RWPE2 (cell line): ENCODE measurements at regions not wholly inside any gene's neighbourhood (a gene's known extent, or its start where the extent isn't known, plus 50 kb on each side); places are given as distances from the start of the nearest gene placed in this dataset.

ENCODE experiments used
- ATAC-seq: fragments of 200-7000 bp; cut with Tn5 transposase; 3 replicates; pipeline ENCODE4 v1.9.1; 2021; ENCODE audit warnings: low read depth
- DNase-seq: peaks from one replicate; pipeline ENCODE4 v3.0.0-alpha.2; 2020; ENCODE audit warnings: low spot score
- H3K27ac ChIP-seq: fragments of 450-650 bp; 2 replicates; pipeline ENCODE4 v1.5.1; 2017; ENCODE audit warnings: mild to moderate bottlenecking; ENCODE audit not compliant: poor library complexity, severe bottlenecking
- H3K27me3 ChIP-seq: fragments of 250-450 bp; sonication (Bioruptor Pico); 2 replicates; pipeline ENCODE4 v1.5.1; 2021; ENCODE audit warnings: mild to moderate bottlenecking, moderate library complexity; ENCODE audit not compliant: insufficient read depth, poor library complexity, severe bottlenecking
- H3K36me3 ChIP-seq: fragments of 250-450 bp; sonication (Bioruptor Pico); 2 replicates; pipeline ENCODE4 v1.5.1; 2020; ENCODE audit warnings: low read depth, mild to moderate bottlenecking, moderate library complexity
- H3K4me1 ChIP-seq: fragments of 250-450 bp; sonication (Bioruptor Pico); 2 replicates; pipeline ENCODE4 v1.5.1; 2021; ENCODE audit warnings: mild to moderate bottlenecking, moderate library complexity; ENCODE audit not compliant: insufficient read depth, poor library complexity, severe bottlenecking
- H3K4me3 ChIP-seq: fragments of 250-450 bp; sonication (Bioruptor Pico); 2 replicates; pipeline ENCODE4 v1.5.1; 2021; ENCODE audit warnings: mild to moderate bottlenecking, moderate library complexity; ENCODE audit not compliant: severe bottlenecking
- H3K9me3 ChIP-seq: fragments of 250-450 bp; sonication (Bioruptor Pico); 2 replicates; pipeline ENCODE4 v1.5.1; 2021; ENCODE audit warnings: mild to moderate bottlenecking, moderate library complexity; ENCODE audit not compliant: severe bottlenecking
- TF ChIP-seq, protein P1 (sequence below): fragments of 450-650 bp; IDR thresholded peaks from one replicate; pipeline ENCODE4 v1.5.1; 2017; ENCODE audit warnings: mild to moderate bottlenecking, moderate library complexity; ENCODE audit not compliant: poor library complexity, severe bottlenecking

GRCh38 chr9:95788521-95788991, 86.9 kb upstream of the ERCC6L2 start:
- DNase-seq, result no peak
- no peaks in the 10 kb centered on the region for H3K36me3 ChIP-seq
- ATAC-seq, result no peak

GRCh38 chr9:95788021-95788420, 87.5 kb upstream of the ERCC6L2 start:
- H3K36me3 ChIP-seq, result no peaks in the 10 kb centered on the region
- no peak for ATAC-seq
- no peak for DNase-seq

More at GRCh38 chr9:95788521-95788991, 86.9 kb upstream of the ERCC6L2 start:
- TF ChIP-seq, protein P1, sequence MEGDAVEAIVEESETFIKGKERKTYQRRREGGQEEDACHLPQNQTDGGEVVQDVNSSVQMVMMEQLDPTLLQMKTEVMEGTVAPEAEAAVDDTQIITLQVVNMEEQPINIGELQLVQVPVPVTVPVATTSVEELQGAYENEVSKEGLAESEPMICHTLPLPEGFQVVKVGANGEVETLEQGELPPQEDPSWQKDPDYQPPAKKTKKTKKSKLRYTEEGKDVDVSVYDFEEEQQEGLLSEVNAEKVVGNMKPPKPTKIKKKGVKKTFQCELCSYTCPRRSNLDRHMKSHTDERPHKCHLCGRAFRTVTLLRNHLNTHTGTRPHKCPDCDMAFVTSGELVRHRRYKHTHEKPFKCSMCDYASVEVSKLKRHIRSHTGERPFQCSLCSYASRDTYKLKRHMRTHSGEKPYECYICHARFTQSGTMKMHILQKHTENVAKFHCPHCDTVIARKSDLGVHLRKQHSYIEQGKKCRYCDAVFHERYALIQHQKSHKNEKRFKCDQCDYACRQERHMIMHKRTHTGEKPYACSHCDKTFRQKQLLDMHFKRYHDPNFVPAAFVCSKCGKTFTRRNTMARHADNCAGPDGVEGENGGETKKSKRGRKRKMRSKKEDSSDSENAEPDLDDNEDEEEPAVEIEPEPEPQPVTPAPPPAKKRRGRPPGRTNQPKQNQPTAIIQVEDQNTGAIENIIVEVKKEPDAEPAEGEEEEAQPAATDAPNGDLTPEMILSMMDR, result no peak
- Histone ChIP-seq H3K27me3 (no peaks in the 10 kb centered on the region), H3K27ac (no peak overlapping the region), H3K9me3 (no peaks in the 10 kb centered on the region), H3K4me1 (no peaks in the 10 kb centered on the region), H3K4me3 (no peak overlapping the region)

DNA sequence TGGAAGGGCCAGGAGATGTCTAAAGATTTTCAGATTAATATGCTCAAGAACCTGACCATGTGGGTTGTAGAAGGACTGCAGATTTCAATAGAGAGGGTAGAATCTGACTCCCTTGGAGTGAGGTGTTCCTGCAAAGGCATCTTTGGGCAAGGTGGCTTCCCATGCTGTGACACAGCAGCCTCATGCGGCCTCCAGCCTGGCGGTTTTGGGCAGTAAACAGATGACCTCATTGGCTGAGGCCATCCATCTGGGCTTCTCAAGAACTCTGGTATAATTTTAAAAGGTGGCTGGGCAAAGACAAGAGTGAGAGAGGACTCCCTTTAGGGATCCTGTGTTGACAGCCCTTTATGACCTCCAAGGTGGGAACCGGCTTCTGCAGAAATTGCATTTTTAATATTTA, 90.3 kb upstream of the ERCC6L2 start:
- no peak for ATAC-seq
- TF ChIP-seq, protein P1, result no peak

More at GRCh38 chr9:95788021-95788420, 87.5 kb upstream of the ERCC6L2 start:
- Histone ChIP-seq H3K27ac (no peak overlapping the region), H3K4me3 (no peak overlapping the region), H3K27me3 (no peaks in the 10 kb centered on the region), H3K4me1 (no peaks in the 10 kb centered on the region), H3K9me3 (no peaks in the 10 kb centered on the region)
- TF ChIP-seq, protein P1, result no peak

DNA sequence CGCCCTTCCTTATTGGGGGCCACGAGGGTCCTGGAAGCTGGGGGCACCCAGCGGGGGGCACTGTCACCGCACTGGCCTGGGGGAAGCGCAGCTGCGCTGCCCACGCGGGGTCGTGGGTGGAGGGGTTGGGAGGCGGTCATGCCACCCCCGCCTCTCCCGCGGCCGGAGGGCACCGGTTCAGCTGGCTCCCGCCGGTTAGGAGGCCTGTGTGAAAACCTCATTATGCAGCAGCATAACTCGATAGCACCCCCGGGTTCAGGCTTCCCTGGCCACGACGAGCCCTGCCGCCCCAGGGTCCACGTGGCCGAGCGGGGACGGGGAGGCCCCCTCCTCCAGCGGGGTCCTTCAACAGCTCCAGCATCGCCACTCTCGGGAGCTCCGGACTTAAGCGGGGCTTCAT, 91.2 kb upstream of the ERCC6L2 start:
- Histone ChIP-seq H3K4me1 (no peaks in the 10 kb centered on the region), H3K27ac (no peak overlapping the region), H3K4me3 (no peak overlapping the region), H3K9me3 (no peaks in the 10 kb centered on the region), H3K27me3 (no peaks in the 10 kb centered on the region), H3K36me3 (no peaks in the 10 kb centered on the region)
- DNase-seq (no peak), ATAC-seq (no peak)
- TF ChIP-seq, protein P1, result no peak

More for the DNA sequence above, 90.3 kb upstream of the ERCC6L2 start:
- Histone ChIP-seq H3K9me3 (no peaks in the 10 kb centered on the region), H3K4me1 (no peaks in the 10 kb centered on the region), H3K36me3 (no peaks in the 10 kb centered on the region), H3K4me3 (no peak overlapping the region), H3K27ac (no peak overlapping the region), H3K27me3 (no peaks in the 10 kb centered on the region)
- no peak for DNase-seq

GRCh38 chr9:95783426-95783975, 92.0 kb upstream of the ERCC6L2 start:
- Histone ChIP-seq H3K4me1 (no peaks in the 10 kb centered on the region), H3K4me3 (no peak overlapping the region), H3K27me3 (no peaks in the 10 kb centered on the region), H3K36me3 (no peaks in the 10 kb centered on the region), H3K9me3 (no peaks in the 10 kb centered on the region), H3K27ac (no peak overlapping the region)
- DNase-seq (no peak), ATAC-seq (peak; percentile 59; the same call in 2 of the 3 replicates)
- TF ChIP-seq, protein P1, result no peak
